Liver (tissue), 3 donors: ENCODE measurements at regions not wholly inside any gene's neighbourhood (a gene's known extent, or its start where the extent isn't known, plus 50 kb on each side); places are given as distances from the start of the nearest gene placed in this dataset.

ENCODE experiments used
- CTCF ChIP-seq: fragments of 150-350 bp; IDR thresholded peaks from 2 replicates; pipeline ENCODE4 v1.5.1; 2017; ENCODE audit warnings: improper control_type of control experiment, low read depth, low read length; ENCODE audit not compliant: missing input control
- SP1 ChIP-seq: IDR thresholded peaks from 2 replicates; pipeline ENCODE4 v1.6.1; 2018; ENCODE audit warnings: antibody characterized with exemption, mild to moderate bottlenecking
- donor health status: healthy.
- donor health status: healthy.

- TF ChIP-seq CTCF (no peak), SP1 (no peak)
Measured at GRCh38 chr2:236656166-236656565, 86.5 kb downstream of the ACKR3 start.
